ENCODE measurements at regions not wholly inside any gene's neighbourhood (a gene's known extent, or its start where the extent isn't known, plus 50 kb on each side); places are given as distances from the start of the nearest gene placed in this dataset.
"Not testable (repeated sequence)": the region's sequence is repeated elsewhere in the genome, so short reads cannot be mapped to it uniquely, and the experiment has no call there.

- Histone ChIP-seq H3K27ac (ENCODE audit: low read depth, low read length, severe bottlenecking) (no peak overlapping the region), H3K4me1 (ENCODE audit: control insufficient read depth, insufficient read depth, low read length, poor library complexity, severe bottlenecking) (no peaks in the 10 kb centered on the region), H3K4me3 (ENCODE audit: extremely low read depth, insufficient read depth, low read length, poor library complexity, severe bottlenecking) (no peak overlapping the region), H3K36me3 (ENCODE audit: control insufficient read depth, insufficient read depth, low read length) (no peaks in the 10 kb centered on the region), H3K9me3 (ENCODE audit: control insufficient read depth, low read length) (no peaks in the 10 kb centered on the region)
Observed at GRCh38 chr6:101077344-101077743, 196.2 kb upstream of the ASCC3 start.

GRCh38 chr6:101079696-101080270, 198.7 kb upstream of the ASCC3 start:
- Histone ChIP-seq H3K36me3 (ENCODE audit: control insufficient read depth, insufficient read depth, low read length) (no peaks in the 10 kb centered on the region), H3K4me1 (ENCODE audit: control insufficient read depth, insufficient read depth, low read length, poor library complexity, severe bottlenecking) (peaks cover 6% of the 10 kb centered on the region), H3K9me3 (ENCODE audit: control insufficient read depth, low read length) (no peaks in the 10 kb centered on the region), H3K4me3 (ENCODE audit: extremely low read depth, insufficient read depth, low read length, poor library complexity, severe bottlenecking) (no peak overlapping the region), H3K27ac (ENCODE audit: low read depth, low read length, severe bottlenecking) (no peak overlapping the region)
- no CpG with 5 or more reads among the region's 1 CpG for WGBS, 2 experiments (ENCODE audit: insufficient coverage in 2 of 2)

GRCh38 chr6:101080597-101080996, 199.5 kb upstream of the ASCC3 start:
- H3K36me3 ChIP-seq (ENCODE audit: control insufficient read depth, insufficient read depth, low read length): no peaks in the 10 kb centered on the region
- H3K4me3 ChIP-seq (ENCODE audit: extremely low read depth, insufficient read depth, low read length, poor library complexity, severe bottlenecking): no peak overlapping the region
- no peak overlapping the region for H3K27ac ChIP-seq (ENCODE audit: low read depth, low read length, severe bottlenecking)
- WGBS, 2 experiments (ENCODE audit: insufficient coverage in 2 of 2): 100% methylated on average over 1 of the region's 2 CpGs; no CpG with 5 or more reads in 1 of the 2 experiments
- H3K9me3 ChIP-seq (ENCODE audit: control insufficient read depth, low read length): no peaks in the 10 kb centered on the region
- peaks cover 6% of the 10 kb centered on the region for H3K4me1 ChIP-seq (ENCODE audit: control insufficient read depth, insufficient read depth, low read length, poor library complexity, severe bottlenecking)

GRCh38 chr6:101083533-101084175, 202.5 kb upstream of the ASCC3 start:
- WGBS, 2 experiments (ENCODE audit: insufficient coverage in 2 of 2): no CpG with 5 or more reads among the region's 3 CpGs
- Histone ChIP-seq H3K36me3 (ENCODE audit: control insufficient read depth, insufficient read depth, low read length) (no peaks in the 10 kb centered on the region), H3K27ac (ENCODE audit: low read depth, low read length, severe bottlenecking) (peak overlapping the region; percentile 85), H3K4me3 (ENCODE audit: extremely low read depth, insufficient read depth, low read length, poor library complexity, severe bottlenecking) (no peak overlapping the region), H3K4me1 (ENCODE audit: control insufficient read depth, insufficient read depth, low read length, poor library complexity, severe bottlenecking) (peaks cover 9% of the 10 kb centered on the region), H3K9me3 (ENCODE audit: control insufficient read depth, low read length) (no peaks in the 10 kb centered on the region)

GRCh38 chr6:101085327-101085726, 204.2 kb upstream of the ASCC3 start:
- no peaks in the 10 kb centered on the region for H3K9me3 ChIP-seq (ENCODE audit: control insufficient read depth, low read length)
- H3K4me3 ChIP-seq (ENCODE audit: extremely low read depth, insufficient read depth, low read length, poor library complexity, severe bottlenecking): no peak overlapping the region
- WGBS, 2 experiments (ENCODE audit: insufficient coverage in 2 of 2): no CpG with 5 or more reads among the region's 3 CpGs
- peaks cover 9% of the 10 kb centered on the region for H3K4me1 ChIP-seq (ENCODE audit: control insufficient read depth, insufficient read depth, low read length, poor library complexity, severe bottlenecking)
- H3K36me3 ChIP-seq (ENCODE audit: control insufficient read depth, insufficient read depth, low read length): no peaks in the 10 kb centered on the region
- no peak overlapping the region for H3K27ac ChIP-seq (ENCODE audit: low read depth, low read length, severe bottlenecking)

GRCh38 chr6:101086473-101086872, 205.3 kb upstream of the ASCC3 start:
- no CpG with 5 or more reads among the region's 1 CpG for WGBS, 2 experiments (ENCODE audit: insufficient coverage in 2 of 2)
- Histone ChIP-seq H3K4me1 (ENCODE audit: control insufficient read depth, insufficient read depth, low read length, poor library complexity, severe bottlenecking) (peaks cover 9% of the 10 kb centered on the region), H3K27ac (ENCODE audit: low read depth, low read length, severe bottlenecking) (no peak overlapping the region), H3K36me3 (ENCODE audit: control insufficient read depth, insufficient read depth, low read length) (no peaks in the 10 kb centered on the region), H3K4me3 (ENCODE audit: extremely low read depth, insufficient read depth, low read length, poor library complexity, severe bottlenecking) (no peak overlapping the region), H3K9me3 (ENCODE audit: control insufficient read depth, low read length) (peaks cover 6% of the 10 kb centered on the region)

GRCh38 chr6:101088594-101088993, 207.5 kb upstream of the ASCC3 start:
- Histone ChIP-seq H3K9me3 (ENCODE audit: control insufficient read depth, low read length) (peaks cover 7% of the 10 kb centered on the region), H3K27ac (ENCODE audit: low read depth, low read length, severe bottlenecking) (no peak overlapping the region), H3K4me3 (ENCODE audit: extremely low read depth, insufficient read depth, low read length, poor library complexity, severe bottlenecking) (no peak overlapping the region), H3K36me3 (ENCODE audit: control insufficient read depth, insufficient read depth, low read length) (no peaks in the 10 kb centered on the region), H3K4me1 (ENCODE audit: control insufficient read depth, insufficient read depth, low read length, poor library complexity, severe bottlenecking) (peaks cover 9% of the 10 kb centered on the region)
- no CpG with 5 or more reads among the region's 2 CpGs for WGBS, 2 experiments (ENCODE audit: insufficient coverage in 2 of 2)

- Histone ChIP-seq H3K36me3 (ENCODE audit: control insufficient read depth, insufficient read depth, low read length) (no peaks in the 10 kb centered on the region), H3K4me1 (ENCODE audit: control insufficient read depth, insufficient read depth, low read length, poor library complexity, severe bottlenecking) (peaks cover 4% of the 10 kb centered on the region), H3K4me3 (ENCODE audit: extremely low read depth, insufficient read depth, low read length, poor library complexity, severe bottlenecking) (no peak overlapping the region), H3K9me3 (ENCODE audit: control insufficient read depth, low read length) (peaks cover 7% of the 10 kb centered on the region), H3K27ac (ENCODE audit: low read depth, low read length, severe bottlenecking) (no peak overlapping the region)
- no CpG with 5 or more reads among the region's 1 CpG for WGBS, 2 experiments (ENCODE audit: insufficient coverage in 2 of 2)
Observed at GRCh38 chr6:101089640-101090039, 208.5 kb upstream of the ASCC3 start.

GRCh38 chr6:101090281-101090680, 209.2 kb upstream of the ASCC3 start:
- peaks cover 7% of the 10 kb centered on the region for H3K9me3 ChIP-seq (ENCODE audit: control insufficient read depth, low read length)
- H3K27ac ChIP-seq (ENCODE audit: low read depth, low read length, severe bottlenecking): no peak overlapping the region
- peaks cover 4% of the 10 kb centered on the region for H3K4me1 ChIP-seq (ENCODE audit: control insufficient read depth, insufficient read depth, low read length, poor library complexity, severe bottlenecking)
- no peaks in the 10 kb centered on the region for H3K36me3 ChIP-seq (ENCODE audit: control insufficient read depth, insufficient read depth, low read length)
- no peak overlapping the region for H3K4me3 ChIP-seq (ENCODE audit: extremely low read depth, insufficient read depth, low read length, poor library complexity, severe bottlenecking)

GRCh38 chr6:101098605-101099004, 217.5 kb upstream of the ASCC3 start:
- H3K9me3 ChIP-seq (ENCODE audit: control insufficient read depth, low read length); H3K36me3 ChIP-seq (ENCODE audit: control insufficient read depth, insufficient read depth, low read length); H3K4me3 ChIP-seq (ENCODE audit: extremely low read depth, insufficient read depth, low read length, poor library complexity, severe bottlenecking); H3K27ac ChIP-seq (ENCODE audit: low read depth, low read length, severe bottlenecking); H3K4me1 ChIP-seq (ENCODE audit: control insufficient read depth, insufficient read depth, low read length, poor library complexity, severe bottlenecking): not testable (repeated sequence)

GRCh38 chr6:101102702-101103101, 221.6 kb upstream of the ASCC3 start:
- Histone ChIP-seq H3K4me3 (ENCODE audit: extremely low read depth, insufficient read depth, low read length, poor library complexity, severe bottlenecking) (no peak overlapping the region), H3K9me3 (ENCODE audit: control insufficient read depth, low read length) (no peaks in the 10 kb centered on the region), H3K27ac (ENCODE audit: low read depth, low read length, severe bottlenecking) (no peak overlapping the region), H3K36me3 (ENCODE audit: control insufficient read depth, insufficient read depth, low read length) (no peaks in the 10 kb centered on the region), H3K4me1 (ENCODE audit: control insufficient read depth, insufficient read depth, low read length, poor library complexity, severe bottlenecking) (no peaks in the 10 kb centered on the region)
- WGBS, 2 experiments (ENCODE audit: insufficient coverage in 2 of 2): 100% methylated on average over 1 of the region's 4 CpGs

Measured in mesodermal cell (in vitro differentiated cells).